ENCODE measurements at regions not wholly inside any gene's neighbourhood (a gene's known extent, or its start where the extent isn't known, plus 50 kb on each side); places are given as distances from the start of the nearest gene placed in this dataset.
"Not testable (repeated sequence)": the region's sequence is repeated elsewhere in the genome, so short reads cannot be mapped to it uniquely, and the experiment has no call there.

DNA sequence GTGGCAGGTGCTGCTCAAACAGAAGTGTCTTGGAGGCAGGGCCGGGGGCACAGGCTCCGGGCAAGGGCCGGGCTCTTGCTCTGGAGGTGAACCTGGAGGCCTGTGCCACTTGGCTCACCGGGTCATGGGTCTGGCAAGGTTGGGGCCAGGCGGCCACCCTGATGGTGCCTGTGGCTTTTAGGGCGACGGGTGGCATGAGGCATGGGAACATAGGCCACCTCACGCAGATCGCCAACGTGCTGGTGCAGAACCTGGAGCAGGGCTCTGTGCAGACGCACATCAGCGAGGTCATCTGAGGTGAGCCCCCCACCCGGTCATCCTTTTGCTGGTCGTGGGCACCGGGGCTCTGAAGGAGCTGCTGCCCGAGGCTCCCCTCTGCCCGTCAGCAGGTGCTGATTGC lies 202.7 kb downstream of the LIPI start:
- DNase-seq: not testable (repeated sequence)

DNA sequence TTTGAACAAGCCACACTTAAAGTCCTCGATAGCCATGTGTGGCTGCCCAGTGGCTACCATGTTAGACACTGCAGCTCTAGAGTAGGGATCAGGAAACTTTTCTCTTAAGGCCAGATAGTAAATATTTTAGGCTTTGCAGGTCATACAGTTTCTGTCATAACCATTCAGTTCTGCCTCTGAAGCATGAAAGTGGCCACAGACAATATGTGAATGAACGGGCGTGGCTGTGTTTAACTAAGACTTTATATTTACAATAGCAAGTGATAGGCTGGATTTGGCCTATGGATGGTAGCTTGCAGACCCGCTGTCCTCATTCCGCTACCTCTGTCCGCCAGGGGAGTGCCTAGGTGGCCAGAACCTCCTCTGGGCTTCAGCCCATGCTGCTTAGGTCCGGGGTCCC lies 204.6 kb downstream of the LIPI start:
- not testable (repeated sequence) for DNase-seq

DNA sequence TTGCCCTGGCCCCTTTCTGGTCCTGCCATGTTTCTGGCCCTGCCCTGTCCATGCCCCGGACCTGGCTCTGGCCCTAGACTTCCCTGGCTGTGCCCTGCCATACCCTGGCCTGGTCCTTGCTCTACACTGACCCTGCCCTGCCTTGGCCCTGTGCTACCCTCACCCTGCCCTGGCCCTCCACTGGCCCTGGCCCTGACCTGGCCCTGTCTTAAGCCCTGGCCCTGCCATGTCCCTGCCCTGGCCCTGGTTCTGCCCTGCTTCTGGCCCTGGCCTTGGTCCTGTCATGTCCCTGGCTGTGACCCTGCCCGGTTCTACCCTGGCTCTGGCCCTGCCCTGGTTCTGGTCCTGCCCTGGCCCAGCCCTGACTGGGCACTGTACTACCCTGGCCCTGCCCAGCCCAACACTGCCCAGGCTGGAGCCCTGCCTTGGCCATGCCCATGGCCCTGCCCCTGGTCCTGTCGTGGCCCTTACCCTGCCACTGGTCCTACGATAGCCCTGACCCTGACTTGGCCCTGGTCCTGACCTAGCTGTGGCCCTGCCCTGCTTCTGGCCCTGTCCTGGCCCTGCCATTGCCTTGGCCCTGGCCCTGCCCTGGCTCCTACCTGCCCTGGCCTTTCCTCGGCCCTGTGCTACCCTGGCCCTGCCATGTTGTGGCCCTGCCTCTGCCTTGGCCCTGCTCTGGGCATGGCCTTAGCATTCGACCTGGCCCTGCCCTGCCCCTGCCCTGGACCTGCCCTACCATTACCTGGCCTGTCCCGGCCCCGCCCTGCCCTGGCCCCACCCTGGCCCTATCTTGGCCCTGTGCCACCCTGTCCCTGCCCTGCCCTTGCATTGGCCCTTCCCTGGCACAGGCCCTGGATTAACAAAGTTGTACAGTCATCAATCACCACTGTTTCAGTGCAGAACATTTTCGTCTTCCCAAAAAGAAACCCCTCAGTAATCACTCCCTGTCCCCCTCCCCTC lies 223.5 kb downstream of the LIPI start:
- not testable (repeated sequence) for DNase-seq

DNA sequence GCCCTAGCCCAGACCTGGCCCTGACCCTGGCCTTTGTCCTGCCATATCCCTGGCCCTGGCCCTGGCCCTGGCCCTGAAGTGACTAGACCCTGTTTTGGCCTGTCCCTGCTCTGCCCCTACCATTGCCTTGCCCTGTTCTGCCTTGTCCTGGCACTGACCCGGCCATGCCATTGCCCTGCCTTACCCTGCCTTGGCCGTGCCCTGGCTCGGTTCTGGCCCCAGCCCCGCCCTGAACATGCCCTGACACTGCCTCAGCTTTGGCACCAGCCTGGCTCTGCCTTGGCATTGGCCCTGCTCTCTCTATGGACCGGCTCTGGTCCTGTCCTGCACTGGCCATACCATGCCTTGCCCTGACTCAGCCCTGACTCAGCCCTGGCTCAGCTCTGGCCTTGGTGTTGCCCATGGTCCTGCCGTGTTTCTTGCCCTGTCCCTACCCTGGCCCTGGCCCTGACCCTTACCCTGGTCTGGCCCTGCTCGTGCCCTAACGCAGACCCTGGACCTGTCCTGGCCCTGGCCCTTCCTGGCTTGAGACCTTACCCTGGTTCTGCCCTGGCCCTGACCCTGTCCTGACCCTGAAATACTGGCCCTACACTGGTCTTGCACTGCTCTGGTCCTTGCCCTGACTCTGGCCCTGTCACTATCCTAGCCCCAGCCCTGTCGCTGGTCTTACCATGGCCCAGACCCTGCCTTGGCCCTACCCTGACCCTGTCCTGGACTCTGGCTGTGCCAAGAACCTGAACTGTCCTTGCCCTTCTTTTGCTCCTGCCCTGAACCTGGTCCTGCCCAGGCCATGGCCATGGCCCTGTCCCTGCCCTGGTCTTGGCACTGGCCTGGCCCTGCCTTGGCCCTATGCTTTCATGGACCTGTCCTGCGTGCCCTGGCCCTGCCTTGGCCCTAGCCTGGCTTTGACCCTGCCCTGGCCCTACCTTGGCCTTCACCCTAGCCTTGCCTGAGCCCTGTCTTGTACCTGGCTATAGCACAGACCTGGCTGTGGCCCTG lies 224.6 kb downstream of the LIPI start:
- DNase-seq: not testable (repeated sequence)

DNA sequence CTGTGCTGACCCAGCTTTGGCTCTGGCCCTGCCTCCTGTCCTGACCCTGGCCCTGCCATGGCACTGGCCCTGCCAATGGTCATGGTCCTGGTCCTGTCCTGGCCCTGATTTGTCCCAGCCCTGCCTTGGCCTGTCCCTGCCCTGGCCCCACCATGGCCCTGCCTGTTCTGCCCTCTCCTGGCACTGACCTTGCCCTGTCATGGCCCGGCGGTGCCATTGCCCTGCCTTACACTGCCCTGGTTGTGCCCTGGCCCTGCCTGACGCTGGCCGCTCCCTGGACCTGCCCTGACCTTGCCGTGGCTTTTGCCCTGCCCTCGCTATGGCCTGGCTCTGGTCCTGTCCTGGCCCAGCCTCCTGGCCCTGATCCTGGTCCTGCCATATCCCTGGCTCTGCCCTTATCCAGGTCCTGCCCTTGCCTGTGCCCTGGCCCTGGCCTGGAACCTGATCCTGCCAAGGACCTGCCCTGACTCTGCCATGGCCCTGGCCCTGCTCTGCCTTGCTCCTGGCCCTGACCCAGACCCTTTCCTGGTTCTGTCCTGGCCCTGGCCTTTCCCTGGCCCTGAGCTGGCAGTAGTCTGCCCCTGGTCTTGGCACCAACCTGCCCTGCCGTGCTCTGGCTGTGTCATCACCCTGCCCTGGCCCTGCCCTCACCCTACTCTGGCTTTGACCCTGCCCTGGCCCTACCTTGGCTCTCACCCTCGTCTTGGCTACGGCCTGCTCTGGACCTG lies 225.5 kb downstream of the LIPI start:
- DNase-seq: not testable (repeated sequence)

- not testable (repeated sequence) for DNase-seq
Measured at GRCh38 chr21:13984728-13985127, 226.0 kb downstream of the LIPI start.

GRCh38 chr21:13981176-13982087 lies 229.3 kb downstream of the LIPI start:
- not testable (repeated sequence) for DNase-seq

GRCh38 chr21:13980115-13980662 lies 230.6 kb downstream of the LIPI start:
- DNase-seq: peak in 1 of 2 donors; percentile 17

GRCh38 chr21:13979608-13980007 lies 231.1 kb downstream of the LIPI start:
- not testable (repeated sequence) for DNase-seq

GRCh38 chr21:13974582-13974981 lies 236.2 kb downstream of the LIPI start:
- not testable (repeated sequence) for DNase-seq

DNA sequence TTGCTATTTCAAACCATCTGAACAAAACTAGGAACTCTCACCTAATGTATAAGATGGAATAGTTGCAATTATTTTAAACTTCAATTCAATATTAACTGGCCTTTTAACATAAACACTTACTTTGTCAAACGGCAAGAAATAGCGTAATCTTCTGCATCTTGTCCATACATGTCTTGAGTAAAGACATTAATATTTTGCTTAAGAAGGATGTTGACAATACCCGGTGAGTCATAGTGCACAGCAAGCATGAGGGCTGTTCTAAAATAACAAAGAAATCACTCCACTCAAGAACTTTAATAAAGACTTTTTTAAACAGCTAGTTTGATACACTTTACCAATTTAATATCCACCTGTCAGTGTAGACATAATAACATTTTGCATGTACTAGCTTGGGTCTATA lies 240.9 kb downstream of the LIPI start:
- not testable (repeated sequence) for DNase-seq

DNA sequence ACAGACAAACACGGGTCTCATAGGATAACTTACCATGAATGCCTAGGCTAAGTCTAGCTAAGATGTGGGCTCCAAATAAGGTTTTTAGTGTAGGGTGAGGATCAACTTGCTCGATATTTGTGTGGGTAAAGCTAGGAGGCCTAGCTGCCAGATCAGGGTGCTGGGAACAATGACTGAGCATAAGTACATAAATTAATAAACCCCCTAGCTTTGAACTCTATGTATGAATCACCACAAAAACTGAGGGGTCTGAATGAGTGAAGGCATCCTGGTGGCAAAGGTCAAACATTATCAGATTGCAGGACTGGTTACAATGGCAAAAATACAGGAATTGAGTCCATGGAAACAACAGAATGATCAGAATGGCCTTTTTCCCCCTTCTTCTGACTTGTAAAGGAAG lies 241.8 kb downstream of the LIPI start:
- DNase-seq: not testable (repeated sequence)

DNA sequence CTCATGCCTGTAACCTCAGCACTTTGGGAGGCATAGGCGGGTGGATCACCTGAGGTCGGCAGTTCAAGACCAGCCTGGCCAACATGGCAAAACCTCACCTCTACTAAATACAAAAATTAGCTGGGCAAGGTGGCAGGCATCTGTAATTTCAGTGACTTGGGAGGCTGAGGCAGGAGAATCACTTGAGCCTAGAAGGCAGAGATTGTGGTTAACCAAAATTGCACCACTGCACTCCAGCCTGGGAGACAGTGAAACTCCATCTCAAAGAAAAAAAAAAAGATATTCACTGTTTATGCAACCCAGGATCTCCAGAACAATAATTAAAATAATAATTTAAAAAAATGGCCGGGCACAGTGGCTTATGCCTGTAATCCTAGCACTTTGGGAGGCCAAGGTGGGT lies 247.5 kb downstream of the LIPI start:
- DNase-seq: not testable (repeated sequence)

DNA sequence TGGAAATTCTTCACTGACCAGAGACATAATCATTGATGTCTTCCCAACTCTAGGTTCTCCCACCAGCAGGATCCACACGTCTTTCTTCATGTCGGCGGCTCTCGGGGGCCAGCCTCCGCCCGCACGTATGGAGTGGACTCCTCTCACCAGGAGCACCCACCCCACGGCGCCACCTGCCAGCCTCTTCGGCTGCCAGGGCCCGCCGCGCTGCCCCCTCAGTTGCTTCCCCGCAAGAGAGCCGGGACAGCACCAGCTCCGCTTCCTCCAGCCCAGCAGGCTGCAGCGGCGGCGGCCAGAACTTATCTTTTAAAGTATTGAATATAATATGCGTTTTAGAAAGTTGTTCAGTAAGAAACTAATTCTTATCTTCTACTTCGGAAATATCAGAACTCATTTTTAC lies 273.5 kb downstream of the LIPI start:
- no peak for DNase-seq

DNA sequence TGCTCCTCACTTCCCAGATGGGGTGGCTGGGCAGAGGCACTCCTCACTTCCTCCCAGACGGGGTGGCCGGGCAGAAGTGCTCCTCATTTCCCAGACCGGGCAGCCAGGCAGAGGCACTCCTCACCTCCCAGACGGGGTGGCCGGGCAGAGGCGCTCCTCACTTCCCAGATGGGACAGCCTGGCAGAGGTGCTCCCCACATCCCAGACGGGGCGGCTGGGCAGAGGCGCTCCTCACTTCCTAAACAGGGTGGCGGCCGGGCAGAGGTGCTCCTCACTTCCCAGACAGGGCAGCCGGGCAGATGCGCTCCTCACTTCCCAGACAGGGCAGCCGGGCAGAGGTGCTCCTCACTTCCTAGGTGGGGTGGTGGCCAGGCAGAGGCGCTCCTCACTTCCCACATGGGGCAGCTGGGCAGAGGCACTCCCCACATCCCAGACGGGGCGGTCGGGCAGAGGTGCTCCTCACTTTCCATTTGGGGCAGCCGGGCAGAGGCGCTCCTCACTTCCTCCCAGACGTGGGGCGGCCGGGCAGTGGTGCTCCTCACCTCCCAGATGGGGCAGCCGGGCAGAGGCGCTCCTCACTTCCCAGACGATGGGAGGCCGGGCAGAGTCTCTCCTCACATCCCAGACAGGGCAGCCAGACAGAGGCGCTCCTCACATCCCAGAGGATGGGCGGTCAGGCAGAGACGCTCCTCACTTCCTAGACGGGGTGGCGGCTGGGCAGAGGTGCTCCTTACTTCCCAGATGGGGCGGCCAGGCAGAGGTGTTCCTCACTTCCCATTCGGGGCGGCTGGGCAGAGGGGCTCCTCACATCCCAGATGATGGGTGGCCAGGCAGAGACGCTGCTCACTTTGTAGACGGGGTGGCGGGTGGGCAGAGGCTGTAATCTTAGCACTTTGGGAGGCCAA lies 274.5 kb downstream of the LIPI start:
- not testable (repeated sequence) for DNase-seq

GRCh38 chr21:13935396-13936032 lies 275.2 kb downstream of the LIPI start:
- not testable (repeated sequence) for DNase-seq

- DNase-seq: not testable (repeated sequence)
Measured at GRCh38 chr21:13934887-13935342, 275.8 kb downstream of the LIPI start.

DNA sequence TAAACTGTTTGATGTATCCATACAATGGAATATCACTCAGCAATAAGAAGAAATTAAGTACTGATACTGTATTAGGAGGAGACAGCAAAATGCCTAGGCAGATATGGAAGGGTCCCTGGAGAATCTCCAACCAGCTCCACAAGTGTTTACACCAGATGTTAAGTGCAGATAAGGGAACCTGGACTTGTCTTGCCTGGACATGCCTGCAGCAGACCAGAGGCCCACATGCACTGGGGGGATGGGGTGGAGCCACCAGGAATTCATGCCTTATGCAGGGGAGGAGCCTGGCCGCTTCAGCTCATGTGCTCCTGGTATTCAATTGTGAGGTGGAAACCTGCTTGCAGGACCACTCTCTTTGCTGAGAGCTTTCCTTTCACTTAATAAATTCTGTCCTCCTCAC lies 287.6 kb downstream of the LIPI start:
- not testable (repeated sequence) for DNase-seq

GRCh38 chr21:13921455-13921854 lies 289.3 kb downstream of the LIPI start:
- DNase-seq: not testable (repeated sequence)

Data from CD4-positive, alpha-beta T cell treated with Interleukin-1 beta for 1 hour (primary cell).